Keratinocyte (primary cell): ENCODE measurements at regions not wholly inside any gene's neighbourhood (a gene's known extent, or its start where the extent isn't known, plus 50 kb on each side); places are given as distances from the start of the nearest gene placed in this dataset.

Experiments used
- DNase-seq: peaks from one replicate; pipeline ENCODE4 v3.0.0-alpha.2; 2011; ENCODE audit warnings: low read depth, missing footprints, low spot score
- FAIRE-seq: peaks from 2 replicates; lab custom pipeline; 2011; peaks lifted over from hg19 to GRCh38; lab: Jason Lieb, UNC
- H2AFZ ChIP-seq: 2 replicates; pipeline ENCODE4 v1.6.0; 2012; ENCODE audit warnings: low read length, control low read depth, inconsistent platforms; ENCODE audit not compliant: control insufficient read depth
- H3K27ac ChIP-seq: 2 replicates; pipeline ENCODE4 v1.5.1; 2011; ENCODE audit warnings: low read length; ENCODE audit not compliant: control insufficient read depth, insufficient read depth
- H3K27me3 ChIP-seq: 3 replicates; pipeline ENCODE4 v1.6.0; 2011; ENCODE audit warnings: low read length; ENCODE audit not compliant: control insufficient read depth, insufficient read depth; ENCODE audit errors: extremely low read depth
- H3K36me3 ChIP-seq, 2 experiments: 2 replicates in 1 of 2; 3 replicates in 1 of 2; pipeline ENCODE4 v1.5.1; 2011; ENCODE audit warnings: low read length in 2 of 2, mild to moderate bottlenecking in 1 of 2; ENCODE audit not compliant: control insufficient read depth in 2 of 2, insufficient read depth in 2 of 2; ENCODE audit errors: extremely low read depth in 1 of 2
- H3K4me1 ChIP-seq: 3 replicates; pipeline ENCODE4 v1.5.1; 2011; ENCODE audit warnings: low read length; ENCODE audit not compliant: control insufficient read depth, insufficient read depth; ENCODE audit errors: extremely low read depth
- H3K4me2 ChIP-seq: 3 replicates; pipeline ENCODE4 v1.6.0; 2011; ENCODE audit warnings: low read depth, low read length; ENCODE audit not compliant: control insufficient read depth, insufficient read depth; ENCODE audit errors: extremely low read depth
- H3K4me3 ChIP-seq, 3 experiments: fragments of 200-600 bp in 1 of 3; sonication (generic) in 1 of 3; 2 replicates in 2 of 3; 3 replicates in 1 of 3; pipeline ENCODE4 v1.5.1; 2011 to 2016; ENCODE audit warnings: low read length in 3 of 3, mild to moderate bottlenecking in 3 of 3, control low read depth in 2 of 3, inconsistent platforms in 1 of 3, low read depth in 1 of 3, mixed read lengths in 1 of 3, mixed run types in 1 of 3, moderate library complexity in 1 of 3; ENCODE audit not compliant: control insufficient read depth in 2 of 3, insufficient read depth in 2 of 3; ENCODE audit errors: extremely low read depth in 1 of 3
- H3K79me2 ChIP-seq: 2 replicates; pipeline ENCODE4 v1.6.0; 2012; ENCODE audit warnings: low read length; ENCODE audit not compliant: control insufficient read depth, insufficient read depth
- H3K9ac ChIP-seq: 3 replicates; pipeline ENCODE4 v1.6.0; 2011; ENCODE audit warnings: low read length; ENCODE audit not compliant: control insufficient read depth, insufficient read depth; ENCODE audit errors: extremely low read depth
- H3K9me1 ChIP-seq: 3 replicates; pipeline ENCODE4 v1.6.0; 2011; ENCODE audit warnings: low read length; ENCODE audit not compliant: control insufficient read depth, insufficient read depth; ENCODE audit errors: extremely low read depth
- H3K9me3 ChIP-seq: 2 replicates; pipeline ENCODE4 v1.5.1; 2012; ENCODE audit warnings: low read depth, low read length; ENCODE audit not compliant: control insufficient read depth
- H4K20me1 ChIP-seq: 3 replicates; pipeline ENCODE4 v1.6.0; 2011; ENCODE audit warnings: low read length; ENCODE audit not compliant: control insufficient read depth, insufficient read depth; ENCODE audit errors: extremely low read depth
- EZH2 ChIP-seq: IDR thresholded peaks from one replicate; pipeline ENCODE4 v1.6.1; 2012; ENCODE audit warnings: inconsistent platforms, mild to moderate bottlenecking, low read length, moderate library complexity
- dilution Hi-C: fragments of 300-500 bp; cut with MboI; formaldehyde crosslinking; loops from one replicate; pipeline ENCODE4 v1.7.0; 2020; ENCODE audit warnings: low sequenced_read_pairs; ENCODE audit not compliant: extremely low pct_ligation_motif_present
- TF ChIP-seq, protein P1 (sequence below), 3 experiments: IDR thresholded peaks in 1 of 3; conservative IDR thresholded peaks in 1 of 3; optimal IDR thresholded peaks in 1 of 3; 2 replicates in 2 of 3; 3 replicates in 1 of 3; pipeline versions ENCODE3 to v1.5.1; 2011; ENCODE audit warnings: low read length in 3 of 3, mild to moderate bottlenecking in 3 of 3, moderate library complexity in 2 of 3, control low read depth in 1 of 3, inconsistent platforms in 1 of 3; ENCODE audit not compliant: insufficient read depth in 2 of 3; ENCODE audit errors: extremely low read depth in 1 of 3

DNA sequence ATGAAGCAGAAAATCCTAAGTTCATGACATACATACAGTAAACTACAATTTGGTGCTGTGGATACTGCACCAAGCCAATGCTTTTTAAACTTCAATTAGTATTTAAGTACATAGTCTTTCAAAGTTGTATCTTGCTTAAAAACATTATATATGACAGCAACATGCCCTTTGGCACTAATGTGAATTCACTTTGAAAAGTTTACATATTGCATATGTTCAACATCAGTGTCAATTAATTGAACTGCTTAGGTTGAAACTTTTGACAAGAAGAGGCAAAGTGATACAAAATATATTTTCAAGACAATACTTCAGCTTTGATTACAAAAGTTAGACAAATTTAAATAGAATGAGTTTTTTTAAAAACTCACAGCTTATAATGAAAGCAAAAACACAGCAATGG is 119.4 kb upstream of the ROBO2 start:
- FAIRE-seq (no peak), DNase-seq (no peak)
- H3K4me3 ChIP-seq = no peak overlapping the region
- H3K79me2 ChIP-seq = no peaks in the 10 kb centered on the region
- no peak overlapping the region for H3K27ac ChIP-seq
- no peak for TF ChIP-seq EZH2
- TF ChIP-seq, protein P1, sequence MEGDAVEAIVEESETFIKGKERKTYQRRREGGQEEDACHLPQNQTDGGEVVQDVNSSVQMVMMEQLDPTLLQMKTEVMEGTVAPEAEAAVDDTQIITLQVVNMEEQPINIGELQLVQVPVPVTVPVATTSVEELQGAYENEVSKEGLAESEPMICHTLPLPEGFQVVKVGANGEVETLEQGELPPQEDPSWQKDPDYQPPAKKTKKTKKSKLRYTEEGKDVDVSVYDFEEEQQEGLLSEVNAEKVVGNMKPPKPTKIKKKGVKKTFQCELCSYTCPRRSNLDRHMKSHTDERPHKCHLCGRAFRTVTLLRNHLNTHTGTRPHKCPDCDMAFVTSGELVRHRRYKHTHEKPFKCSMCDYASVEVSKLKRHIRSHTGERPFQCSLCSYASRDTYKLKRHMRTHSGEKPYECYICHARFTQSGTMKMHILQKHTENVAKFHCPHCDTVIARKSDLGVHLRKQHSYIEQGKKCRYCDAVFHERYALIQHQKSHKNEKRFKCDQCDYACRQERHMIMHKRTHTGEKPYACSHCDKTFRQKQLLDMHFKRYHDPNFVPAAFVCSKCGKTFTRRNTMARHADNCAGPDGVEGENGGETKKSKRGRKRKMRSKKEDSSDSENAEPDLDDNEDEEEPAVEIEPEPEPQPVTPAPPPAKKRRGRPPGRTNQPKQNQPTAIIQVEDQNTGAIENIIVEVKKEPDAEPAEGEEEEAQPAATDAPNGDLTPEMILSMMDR (optimal IDR thresholded peaks at IDR 0.05 in 1 of 3, IDR thresholded peaks at IDR 0.05 in 1 of 3, conservative IDR thresholded peaks at IDR 0.05 in 1 of 3; ENCODE audit: extremely low read depth in 1 of 3, insufficient read depth in 2 of 3, low read length in 3 of 3) = no peak
- H3K4me2 ChIP-seq = no peak overlapping the region
- H2AFZ ChIP-seq = no peak overlapping the region
- H3K27me3 ChIP-seq = no peaks in the 10 kb centered on the region
- H4K20me1 ChIP-seq = no peaks in the 10 kb centered on the region
- H3K4me1 ChIP-seq = no peaks in the 10 kb centered on the region
- no peaks in the 10 kb centered on the region for H3K9me3 ChIP-seq
- no peak overlapping the region for H3K9ac ChIP-seq
- H3K9me1 ChIP-seq = no peaks in the 10 kb centered on the region
- dilution Hi-C loops = no loop called here
- no peaks in the 10 kb centered on the region for H3K36me3 ChIP-seq

DNA sequence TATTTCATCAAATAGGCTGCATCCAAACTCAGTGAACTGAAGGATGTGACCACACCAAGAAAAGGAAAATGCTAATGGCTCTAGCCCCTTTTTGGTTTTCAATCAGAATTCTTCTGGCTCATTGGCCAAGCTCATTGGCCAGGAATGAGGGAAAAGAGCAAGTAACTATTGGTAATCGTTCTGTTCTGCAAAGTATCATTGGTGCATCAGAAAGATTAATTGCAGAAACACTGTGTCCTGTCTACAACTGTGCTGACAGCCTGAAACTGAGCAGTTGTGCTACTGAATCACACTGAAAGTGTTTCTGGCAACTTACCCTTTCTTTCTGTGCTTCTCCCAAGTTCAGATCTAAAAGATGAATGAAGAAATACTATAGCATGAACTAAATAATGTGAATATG is 116.4 kb upstream of the ROBO2 start:
- Histone ChIP-seq H3K4me3 (no peak overlapping the region), H2AFZ (no peak overlapping the region), H4K20me1 (no peaks in the 10 kb centered on the region), H3K4me2 (no peak overlapping the region), H3K9me3 (no peaks in the 10 kb centered on the region), H3K79me2 (no peaks in the 10 kb centered on the region), H3K27ac (no peak overlapping the region), H3K9ac (no peak overlapping the region), H3K4me1 (no peaks in the 10 kb centered on the region), H3K36me3 (no peaks in the 10 kb centered on the region), H3K27me3 (no peaks in the 10 kb centered on the region), H3K9me1 (no peaks in the 10 kb centered on the region)
- TF ChIP-seq EZH2 = no peak
- TF ChIP-seq, protein P1 (optimal IDR thresholded peaks at IDR 0.05 in 1 of 3, IDR thresholded peaks at IDR 0.05 in 1 of 3, conservative IDR thresholded peaks at IDR 0.05 in 1 of 3; ENCODE audit: extremely low read depth in 1 of 3, insufficient read depth in 2 of 3, low read length in 3 of 3) = no peak
- dilution Hi-C loops = no loop called here
- no peak for DNase-seq
- FAIRE-seq = no peak
